ENCODE measurements at regions not wholly inside any gene's neighbourhood (a gene's known extent, or its start where the extent isn't known, plus 50 kb on each side); places are given as distances from the start of the nearest gene placed in this dataset.
"Not testable (repeated sequence)": the region's sequence is repeated elsewhere in the genome, so short reads cannot be mapped to it uniquely, and the experiment has no call there.

DNA sequence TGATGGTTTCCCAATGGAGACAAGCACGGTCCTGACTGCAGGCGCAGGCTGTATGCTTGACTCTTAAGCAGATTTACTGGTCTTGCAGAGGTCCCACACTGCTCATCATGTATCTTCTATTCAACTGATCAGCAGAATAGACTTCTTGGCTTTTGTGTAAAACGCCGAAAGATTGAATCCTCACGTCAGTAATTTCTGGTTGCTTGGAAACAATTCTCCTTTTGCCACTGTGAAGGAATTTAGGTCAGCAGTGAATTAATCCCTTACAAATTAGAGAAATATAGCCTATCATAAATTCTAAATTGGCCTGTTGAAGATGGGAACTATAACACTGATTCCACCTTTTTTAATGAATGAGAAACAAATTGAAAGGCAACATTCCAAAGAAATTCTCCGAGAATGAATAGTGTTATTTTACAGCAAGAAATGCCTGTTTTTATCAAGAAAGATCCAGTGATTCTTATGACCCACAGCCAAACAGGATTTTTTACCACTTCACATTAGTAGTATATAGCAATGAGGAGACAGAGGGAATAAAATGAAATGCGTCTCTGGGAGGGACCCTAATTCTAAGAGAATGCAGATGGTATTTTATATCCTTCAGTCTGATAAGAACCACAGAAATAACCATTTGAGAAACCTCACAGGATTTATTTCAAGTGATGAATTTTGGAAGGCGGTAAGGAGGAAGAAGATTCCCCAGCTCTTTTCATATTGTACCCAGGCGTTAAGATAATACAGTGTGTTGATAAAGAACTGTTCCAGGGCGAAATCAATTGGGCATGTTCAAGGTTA lies 362.5 kb downstream of the RAB38 start:
- Mint-ChIP-seq H3K4me3 (no peak overlapping the region), H3K27ac (no peak overlapping the region), H3K36me3 (no peaks in the 10 kb centered on the region), H3K4me1 (no peaks in the 10 kb centered on the region), H3K9me3 (no peaks in the 10 kb centered on the region), H3K27me3 (no peaks in the 10 kb centered on the region)
- DNase-seq, result no peak
- H3K4me3 ChIP-seq (ENCODE audit: low read length), result no peak overlapping the region
- H3K36me3 ChIP-seq (ENCODE audit: insufficient read depth, low read length), result no peaks in the 10 kb centered on the region
- ChIA-PET POLR2A (no interaction called here), CTCF (no interaction called here)
- H3K27ac ChIP-seq (ENCODE audit: low read depth, low read length), result no peak overlapping the region
- H3K4me1 ChIP-seq (ENCODE audit: insufficient read depth, low read length), result no peaks in the 10 kb centered on the region
- no peaks in the 10 kb centered on the region for H3K9me3 ChIP-seq (ENCODE audit: low read length)
- H3K27me3 ChIP-seq (ENCODE audit: insufficient read depth, low read length, poor library complexity, severe bottlenecking), result no peaks in the 10 kb centered on the region

DNA sequence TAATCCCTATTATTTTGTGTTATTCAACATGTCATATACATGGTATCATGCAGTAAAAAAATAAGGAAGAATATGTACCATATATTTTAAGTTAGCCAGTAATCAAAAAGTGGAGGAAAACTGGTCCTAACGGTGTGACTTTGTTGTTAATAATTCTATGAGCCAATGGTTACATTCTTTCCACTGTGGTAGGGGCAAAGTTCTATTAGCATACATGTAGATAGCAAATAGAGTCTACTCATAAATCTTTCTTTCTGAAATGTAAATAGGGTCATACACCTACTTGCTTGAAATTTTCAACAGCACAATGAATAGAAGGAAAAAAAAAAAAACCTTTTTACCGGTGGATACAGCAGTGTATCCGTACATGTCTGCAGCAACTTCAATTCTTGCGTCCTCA lies 364.8 kb downstream of the RAB38 start:
- H3K4me3 ChIP-seq (ENCODE audit: low read length), result no peak overlapping the region
- H3K36me3 ChIP-seq (ENCODE audit: insufficient read depth, low read length), result no peaks in the 10 kb centered on the region
- no peak overlapping the region for H3K27ac ChIP-seq (ENCODE audit: low read depth, low read length)
- ChIA-PET CTCF (no interaction called here), POLR2A (no interaction called here)
- Mint-ChIP-seq H3K4me1 (no peaks in the 10 kb centered on the region), H3K36me3 (no peaks in the 10 kb centered on the region), H3K4me3 (no peak overlapping the region), H3K27ac (no peak overlapping the region), H3K27me3 (no peaks in the 10 kb centered on the region), H3K9me3 (no peaks in the 10 kb centered on the region)
- no peaks in the 10 kb centered on the region for H3K9me3 ChIP-seq (ENCODE audit: low read length)
- no peaks in the 10 kb centered on the region for H3K27me3 ChIP-seq (ENCODE audit: insufficient read depth, low read length, poor library complexity, severe bottlenecking)
- no peak for DNase-seq
- no peaks in the 10 kb centered on the region for H3K4me1 ChIP-seq (ENCODE audit: insufficient read depth, low read length)

DNA sequence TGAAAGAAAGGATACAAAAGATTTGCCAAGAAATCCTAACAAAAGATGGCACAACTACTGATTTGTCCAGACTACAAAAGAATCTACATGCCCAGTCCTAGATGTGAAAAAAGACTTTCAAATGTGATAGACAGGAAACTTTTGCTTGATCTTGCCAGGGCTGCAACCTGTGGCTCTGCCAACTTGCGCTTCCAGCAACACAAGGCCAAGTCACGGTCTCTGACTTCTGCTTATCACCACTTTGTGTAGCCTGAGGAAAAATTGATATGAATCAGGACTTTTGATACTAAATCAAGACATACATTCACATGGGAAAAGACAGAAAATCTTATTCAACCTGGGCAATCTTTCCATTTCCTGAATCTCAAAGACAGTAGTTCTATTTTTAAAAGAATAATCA lies 366.0 kb downstream of the RAB38 start:
- POLR2A ChIA-PET, result no interaction called here
- H3K4me1 ChIP-seq (ENCODE audit: insufficient read depth, low read length), result no peaks in the 10 kb centered on the region
- H3K36me3 ChIP-seq (ENCODE audit: insufficient read depth, low read length), result no peaks in the 10 kb centered on the region
- Mint-ChIP-seq H3K4me1 (no peaks in the 10 kb centered on the region), H3K36me3 (no peaks in the 10 kb centered on the region), H3K4me3 (no peak overlapping the region), H3K9me3 (no peaks in the 10 kb centered on the region), H3K27ac (no peak overlapping the region), H3K27me3 (no peaks in the 10 kb centered on the region)
- DNase-seq, result no peak
- H3K4me3 ChIP-seq (ENCODE audit: low read length), result no peak overlapping the region
- CTCF ChIA-PET, result no interaction called here
- H3K27ac ChIP-seq (ENCODE audit: low read depth, low read length), result no peak overlapping the region
- H3K9me3 ChIP-seq (ENCODE audit: low read length), result no peaks in the 10 kb centered on the region
- no peaks in the 10 kb centered on the region for H3K27me3 ChIP-seq (ENCODE audit: insufficient read depth, low read length, poor library complexity, severe bottlenecking)

DNA sequence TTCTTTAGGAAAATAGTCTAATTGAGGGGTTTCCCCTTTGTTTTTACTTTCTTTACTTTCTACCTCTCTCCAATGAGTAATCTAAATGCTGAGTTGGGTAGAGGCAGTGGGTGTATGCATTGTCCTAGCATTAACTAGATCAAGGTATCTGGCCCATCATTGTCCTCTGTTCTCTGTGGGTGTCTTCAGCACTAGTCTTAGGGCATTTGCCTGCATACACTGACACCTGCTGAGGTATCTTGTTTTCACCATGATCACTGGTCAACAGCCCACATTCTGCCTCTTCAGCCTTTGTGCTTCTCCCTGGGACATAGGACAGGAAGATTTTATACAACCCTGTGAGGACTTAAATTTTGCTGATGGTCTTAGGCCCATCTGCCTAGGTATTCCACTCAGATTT lies 371.1 kb downstream of the RAB38 start:
- Histone ChIP-seq H3K27ac (ENCODE audit: low read depth, low read length) (no peak overlapping the region), H3K4me3 (ENCODE audit: low read length) (no peak overlapping the region), H3K4me1 (ENCODE audit: insufficient read depth, low read length) (no peaks in the 10 kb centered on the region), H3K36me3 (ENCODE audit: insufficient read depth, low read length) (no peaks in the 10 kb centered on the region), H3K9me3 (ENCODE audit: low read length) (no peaks in the 10 kb centered on the region), H3K27me3 (ENCODE audit: insufficient read depth, low read length, poor library complexity, severe bottlenecking) (no peaks in the 10 kb centered on the region)
- Mint-ChIP-seq H3K36me3 (no peaks in the 10 kb centered on the region), H3K4me3 (no peak overlapping the region), H3K27ac (no peak overlapping the region), H3K9me3 (no peaks in the 10 kb centered on the region), H3K4me1 (no peaks in the 10 kb centered on the region), H3K27me3 (no peaks in the 10 kb centered on the region)
- CTCF ChIA-PET, result no interaction called here
- POLR2A ChIA-PET, result no interaction called here
- DNase-seq, result no peak

DNA sequence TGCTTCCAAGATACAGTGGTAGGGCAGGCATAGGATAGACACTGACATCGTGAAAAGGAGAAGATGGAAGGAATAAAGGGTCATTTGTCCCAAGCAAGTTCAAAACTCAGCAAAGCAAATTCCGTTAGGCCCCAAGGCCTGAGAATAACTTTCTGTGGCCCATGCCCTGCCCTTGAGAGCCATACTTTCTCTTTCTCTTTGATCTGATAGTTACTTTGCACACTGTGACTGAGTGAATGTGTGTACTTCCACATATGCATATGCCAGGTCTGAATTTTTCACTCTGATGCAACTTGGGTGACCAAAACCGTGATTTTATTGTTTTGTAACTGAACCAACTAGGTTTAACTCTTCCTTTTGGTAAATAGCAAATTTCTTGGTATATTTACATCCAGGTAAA lies 371.5 kb downstream of the RAB38 start:
- H3K4me3 Mint-ChIP-seq, result no peak overlapping the region
- ChIA-PET CTCF (no interaction called here), POLR2A (no interaction called here)
- H3K27ac ChIP-seq (ENCODE audit: low read depth, low read length), result no peak overlapping the region
- H3K4me1 Mint-ChIP-seq, result no peaks in the 10 kb centered on the region
- H3K9me3 Mint-ChIP-seq, result no peaks in the 10 kb centered on the region
- DNase-seq, result no peak
- no peaks in the 10 kb centered on the region for H3K36me3 Mint-ChIP-seq
- H3K4me3 ChIP-seq (ENCODE audit: low read length), result no peak overlapping the region
- no peaks in the 10 kb centered on the region for H3K27me3 Mint-ChIP-seq
- no peaks in the 10 kb centered on the region for H3K36me3 ChIP-seq (ENCODE audit: insufficient read depth, low read length)
- H3K27ac Mint-ChIP-seq, result no peak overlapping the region
- H3K9me3 ChIP-seq (ENCODE audit: low read length), result no peaks in the 10 kb centered on the region
- no peaks in the 10 kb centered on the region for H3K4me1 ChIP-seq (ENCODE audit: insufficient read depth, low read length)
- no peaks in the 10 kb centered on the region for H3K27me3 ChIP-seq (ENCODE audit: insufficient read depth, low read length, poor library complexity, severe bottlenecking)

DNA sequence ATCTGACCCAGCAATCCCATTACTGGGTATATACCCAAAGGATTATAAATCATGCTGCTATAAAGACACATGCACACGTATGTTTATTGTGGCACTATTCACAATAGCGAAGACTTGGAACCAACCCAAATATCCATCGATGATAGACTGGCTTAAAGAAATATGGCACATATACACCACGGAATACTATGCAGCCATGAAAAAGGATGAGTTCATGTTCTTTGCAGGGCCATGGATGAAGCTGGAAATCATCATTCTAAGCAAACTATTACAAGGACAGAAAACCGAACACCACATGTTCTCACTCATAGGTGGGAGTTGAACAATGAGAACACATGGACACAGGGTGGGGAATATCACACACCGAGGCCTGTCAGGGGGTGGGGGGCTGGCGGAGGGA lies 390.4 kb downstream of the RAB38 start:
- H3K27ac Mint-ChIP-seq; H3K36me3 Mint-ChIP-seq; H3K36me3 ChIP-seq (ENCODE audit: insufficient read depth, low read length); H3K27me3 Mint-ChIP-seq; CTCF ChIA-PET; H3K27me3 ChIP-seq (ENCODE audit: insufficient read depth, low read length, poor library complexity, severe bottlenecking); H3K4me3 Mint-ChIP-seq; H3K27ac ChIP-seq (ENCODE audit: low read depth, low read length); H3K9me3 ChIP-seq (ENCODE audit: low read length); H3K4me1 ChIP-seq (ENCODE audit: insufficient read depth, low read length); POLR2A ChIA-PET; DNase-seq; H3K4me1 Mint-ChIP-seq; H3K4me3 ChIP-seq (ENCODE audit: low read length): not testable (repeated sequence)
- H3K9me3 Mint-ChIP-seq, result peaks cover 0 to 12% (median 7%) of the 10 kb centered on the region in 5 donors

DNA sequence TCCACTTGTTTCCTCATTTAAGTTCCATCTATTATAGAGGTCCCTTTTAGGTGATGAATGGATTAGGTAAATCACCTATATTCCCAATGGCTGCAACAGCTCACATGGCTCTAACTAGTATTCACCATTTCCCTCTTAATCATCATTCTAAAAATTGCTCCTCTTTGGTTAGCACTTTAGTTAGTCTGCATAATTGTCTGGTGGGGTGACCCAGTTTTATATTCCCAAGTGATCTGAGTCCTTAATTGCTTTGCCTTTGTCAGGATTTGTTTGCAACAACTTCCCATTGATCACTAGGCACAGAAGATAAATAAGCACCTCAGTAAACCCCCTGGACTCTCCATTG lies 395.2 kb downstream of the RAB38 start:
- Mint-ChIP-seq H3K4me3 (no peak overlapping the region), H3K9me3 (peaks cover 0 to 6% (median 3%) of the 10 kb centered on the region in 5 donors), H3K27me3 (no peaks in the 10 kb centered on the region), H3K27ac (no peak overlapping the region), H3K36me3 (no peaks in the 10 kb centered on the region), H3K4me1 (no peaks in the 10 kb centered on the region)
- Histone ChIP-seq H3K27me3 (ENCODE audit: insufficient read depth, low read length, poor library complexity, severe bottlenecking) (no peaks in the 10 kb centered on the region), H3K36me3 (ENCODE audit: insufficient read depth, low read length) (no peaks in the 10 kb centered on the region), H3K4me1 (ENCODE audit: insufficient read depth, low read length) (no peaks in the 10 kb centered on the region), H3K9me3 (ENCODE audit: low read length) (no peaks in the 10 kb centered on the region), H3K4me3 (ENCODE audit: low read length) (no peak overlapping the region), H3K27ac (ENCODE audit: low read depth, low read length) (no peak overlapping the region)
- ChIA-PET CTCF (no interaction called here), POLR2A (no interaction called here)
- DNase-seq, result no peak

DNA sequence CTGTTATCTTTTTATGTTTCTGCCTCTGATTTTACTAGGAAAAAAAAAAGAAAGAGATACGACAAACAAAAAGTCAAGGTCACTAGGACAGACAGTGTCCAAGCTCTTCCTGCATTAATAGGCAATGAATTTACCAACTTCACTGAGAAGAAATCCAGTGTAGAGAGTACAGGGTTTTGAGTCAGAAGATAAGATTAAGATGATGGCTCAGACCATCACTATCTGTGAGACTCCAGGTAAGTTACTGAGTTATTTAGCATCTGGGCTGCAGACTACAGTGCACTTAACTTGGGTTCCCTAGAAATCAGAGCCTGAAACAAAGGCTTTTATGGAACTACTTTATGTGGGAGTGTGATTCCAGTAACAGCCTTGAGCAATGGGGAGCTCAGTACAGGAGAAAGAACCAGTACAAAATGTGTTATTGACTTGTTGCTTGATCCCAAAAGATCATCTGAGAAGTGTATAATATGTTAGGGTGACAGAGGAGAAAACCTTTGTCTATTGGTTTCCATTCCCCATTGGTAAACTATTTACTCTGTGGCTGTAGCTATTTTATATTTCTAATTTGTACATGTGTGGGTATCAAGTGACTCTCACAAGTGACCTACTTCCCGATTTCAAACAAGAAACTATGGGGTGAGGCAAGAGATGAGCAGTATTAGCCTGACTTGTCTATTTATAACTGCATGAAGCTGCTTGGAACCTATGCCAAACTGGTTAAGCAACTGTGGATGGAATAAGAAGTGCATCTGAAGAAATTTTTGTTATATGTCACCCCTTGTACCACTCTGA lies 395.8 kb downstream of the RAB38 start:
- Histone ChIP-seq H3K27ac (ENCODE audit: low read depth, low read length) (no peak overlapping the region), H3K9me3 (ENCODE audit: low read length) (no peaks in the 10 kb centered on the region), H3K4me1 (ENCODE audit: insufficient read depth, low read length) (no peaks in the 10 kb centered on the region), H3K36me3 (ENCODE audit: insufficient read depth, low read length) (no peaks in the 10 kb centered on the region), H3K4me3 (ENCODE audit: low read length) (no peak overlapping the region), H3K27me3 (ENCODE audit: insufficient read depth, low read length, poor library complexity, severe bottlenecking) (no peaks in the 10 kb centered on the region)
- Mint-ChIP-seq H3K9me3 (peaks cover 0 to 6% (median 3%) of the 10 kb centered on the region in 5 donors), H3K4me3 (no peak overlapping the region), H3K4me1 (no peaks in the 10 kb centered on the region), H3K36me3 (no peaks in the 10 kb centered on the region), H3K27me3 (peaks cover 0 to 2% of the 10 kb centered on the region in 2 donors), H3K27ac (no peak overlapping the region)
- DNase-seq, result no peak
- POLR2A ChIA-PET, result no interaction called here
- CTCF ChIA-PET, result no interaction called here

Data from CD8-positive, alpha-beta memory T cell (primary cell).